ENCODE measurements at regions not wholly inside any gene's neighbourhood (a gene's known extent, or its start where the extent isn't known, plus 50 kb on each side); places are given as distances from the start of the nearest gene placed in this dataset.

DNA sequence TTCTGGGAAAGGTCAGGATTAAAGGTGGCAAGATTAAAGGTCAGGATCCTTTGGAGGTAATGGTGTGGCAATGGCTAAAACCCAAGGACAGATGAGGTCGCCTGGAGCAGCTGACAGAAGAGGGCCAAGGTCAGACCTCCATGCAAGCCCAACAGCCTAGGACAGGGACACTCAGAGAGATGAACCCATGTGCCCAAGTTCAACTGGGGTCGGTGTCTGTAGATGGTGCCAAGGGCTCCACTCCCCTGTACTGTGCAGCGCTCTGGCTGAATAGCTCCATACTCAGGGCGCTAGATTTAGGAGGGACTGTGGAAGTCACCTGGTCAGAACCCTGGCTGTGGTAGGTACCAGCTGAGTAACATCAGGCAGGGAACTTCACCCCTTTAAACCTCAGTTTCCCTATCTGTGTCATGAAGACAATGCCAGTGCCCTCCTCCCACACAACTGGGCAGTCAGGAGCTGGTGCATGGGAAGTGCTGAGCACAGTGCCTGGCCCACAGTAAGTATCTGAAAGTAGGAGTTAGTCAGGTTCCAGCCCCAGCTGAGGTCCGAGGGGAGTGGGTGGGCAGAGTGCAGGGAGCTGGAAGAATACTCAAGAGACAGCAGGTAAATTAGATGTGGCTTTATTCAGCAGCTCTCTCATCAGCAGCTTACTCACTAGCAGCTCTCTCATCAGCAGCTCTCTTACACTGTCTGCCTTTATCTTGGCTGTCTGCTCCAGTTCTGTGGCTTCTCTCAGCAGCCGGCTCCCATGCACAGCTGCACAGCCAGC, 327.1 kb downstream of the GLRX3 start:
- TF ChIP-seq, protein P1, sequence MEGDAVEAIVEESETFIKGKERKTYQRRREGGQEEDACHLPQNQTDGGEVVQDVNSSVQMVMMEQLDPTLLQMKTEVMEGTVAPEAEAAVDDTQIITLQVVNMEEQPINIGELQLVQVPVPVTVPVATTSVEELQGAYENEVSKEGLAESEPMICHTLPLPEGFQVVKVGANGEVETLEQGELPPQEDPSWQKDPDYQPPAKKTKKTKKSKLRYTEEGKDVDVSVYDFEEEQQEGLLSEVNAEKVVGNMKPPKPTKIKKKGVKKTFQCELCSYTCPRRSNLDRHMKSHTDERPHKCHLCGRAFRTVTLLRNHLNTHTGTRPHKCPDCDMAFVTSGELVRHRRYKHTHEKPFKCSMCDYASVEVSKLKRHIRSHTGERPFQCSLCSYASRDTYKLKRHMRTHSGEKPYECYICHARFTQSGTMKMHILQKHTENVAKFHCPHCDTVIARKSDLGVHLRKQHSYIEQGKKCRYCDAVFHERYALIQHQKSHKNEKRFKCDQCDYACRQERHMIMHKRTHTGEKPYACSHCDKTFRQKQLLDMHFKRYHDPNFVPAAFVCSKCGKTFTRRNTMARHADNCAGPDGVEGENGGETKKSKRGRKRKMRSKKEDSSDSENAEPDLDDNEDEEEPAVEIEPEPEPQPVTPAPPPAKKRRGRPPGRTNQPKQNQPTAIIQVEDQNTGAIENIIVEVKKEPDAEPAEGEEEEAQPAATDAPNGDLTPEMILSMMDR (IDR thresholded peaks at IDR 0.05): no peak
- TF ChIP-seq POLR2A (IDR thresholded peaks at IDR 0.05): no peak
